Right ventricle myocardium inferior (tissue), 1 donor: ENCODE measurements at regions not wholly inside any gene's neighbourhood (a gene's known extent, or its start where the extent isn't known, plus 50 kb on each side); places are given as distances from the start of the nearest gene placed in this dataset.

ENCODE experiments used
- ATAC-seq: fragments of 200-7000 bp; cut with Tn5 transposase; one replicate; pipeline ENCODE4 v1.9.1; 2020; ENCODE audit warnings: mild to moderate bottlenecking, moderate library complexity
- DNase-seq: peaks from one replicate; pipeline ENCODE4 v3.0.0; 2021; ENCODE audit errors: missing footprints
- intact Hi-C: fragments of 100-400 bp; cut with DNase I; formaldehyde crosslinking; loops from one replicate; pipeline ENCODE4 v1.11.0; 2022
- donor health status: DM: no; HTN: yes; CAD: no; lungs with severe emphysema.

DNA sequence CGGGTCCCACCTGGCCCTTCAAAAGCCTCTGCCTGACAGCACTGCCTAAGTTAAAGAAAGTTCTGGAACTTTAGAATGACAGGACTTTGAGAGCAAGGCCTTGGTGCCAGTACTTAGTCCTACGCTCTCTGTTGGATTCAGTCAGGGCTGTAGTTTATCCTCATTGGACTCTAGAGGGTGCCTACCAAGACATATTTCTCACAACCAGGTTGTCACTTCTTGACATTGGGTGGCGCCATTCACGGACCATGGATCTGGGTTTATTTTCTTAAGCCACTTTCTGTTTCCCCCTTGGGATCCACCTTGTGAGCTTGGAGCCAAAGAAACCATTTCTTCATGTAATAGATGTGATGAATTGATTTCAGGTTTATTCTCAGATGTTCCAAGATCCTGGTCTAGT lies 787.0 kb upstream of the TBX3 start:
- ATAC-seq, result no peak
- intact Hi-C loops, result no loop called here
- DNase-seq, result peak; percentile 16

GRCh38 chr12:115470526-115470925 lies 786.6 kb upstream of the TBX3 start:
- intact Hi-C loops, result no loop called here
- ATAC-seq, result no peak

GRCh38 chr12:115468087-115468510 lies 784.1 kb upstream of the TBX3 start:
- ATAC-seq, result no peak
- intact Hi-C loops, result no loop called here

More at GRCh38 chr12:115470526-115470925, 786.6 kb upstream of the TBX3 start:
- peak; percentile 20 for DNase-seq

DNA sequence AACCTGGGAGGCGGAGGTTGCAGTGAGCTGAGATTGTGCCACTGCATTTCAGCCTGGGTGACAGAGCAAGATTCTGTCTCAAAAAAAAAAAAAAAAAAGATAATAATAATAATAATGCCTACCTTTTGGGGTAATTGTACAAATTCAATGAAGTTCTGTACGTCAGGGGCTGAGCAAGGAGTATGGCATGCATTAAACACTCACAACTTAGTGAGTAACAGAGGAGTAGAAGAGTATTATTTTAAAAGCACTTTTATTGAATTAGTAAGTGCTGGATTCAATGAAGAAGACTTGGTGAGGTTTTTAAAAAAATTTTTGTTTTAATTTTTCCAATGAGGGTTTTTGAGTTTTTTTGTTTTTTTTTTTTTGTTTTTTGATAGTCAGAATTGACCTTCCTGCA lies 783.6 kb upstream of the TBX3 start:
- ATAC-seq, result no peak
- intact Hi-C loops, result no loop called here
- no peak for DNase-seq

More at GRCh38 chr12:115468087-115468510, 784.1 kb upstream of the TBX3 start:
- DNase-seq, result no peak

DNA sequence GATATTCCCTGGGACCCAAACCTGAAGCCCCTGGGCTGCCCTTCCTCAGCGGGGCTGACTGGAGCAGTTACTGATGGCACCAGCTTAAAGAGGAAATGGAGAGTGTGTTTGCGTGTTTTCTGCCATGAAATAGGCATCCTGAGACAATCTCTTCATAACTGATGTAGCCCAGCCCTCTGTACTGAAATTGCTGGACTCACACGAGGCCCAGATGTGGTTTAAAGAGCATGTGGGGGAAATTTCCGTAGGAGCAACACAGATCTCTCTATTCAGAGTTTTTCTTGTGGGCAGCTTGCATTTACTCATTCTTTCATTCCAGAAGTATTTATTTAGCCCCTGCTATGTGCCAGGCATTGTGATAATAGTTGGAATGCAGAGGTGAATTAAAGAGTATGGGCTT lies 782.1 kb upstream of the TBX3 start:
- DNase-seq (no peak), ATAC-seq (no peak)
- intact Hi-C loops, result no loop called here

GRCh38 chr12:115464661-115465060 lies 780.7 kb upstream of the TBX3 start:
- DNase-seq (no peak), ATAC-seq (no peak)
- intact Hi-C loops, result no loop called here

GRCh38 chr12:115464111-115464581 lies 780.2 kb upstream of the TBX3 start:
- DNase-seq, result no peak
- intact Hi-C loops, result no loop called here

GRCh38 chr12:115461401-115461800 lies 777.4 kb upstream of the TBX3 start:
- DNase-seq (no peak), ATAC-seq (no peak)
- intact Hi-C loops, result no loop called here

More at GRCh38 chr12:115464111-115464581, 780.2 kb upstream of the TBX3 start:
- ATAC-seq, result no peak

DNA sequence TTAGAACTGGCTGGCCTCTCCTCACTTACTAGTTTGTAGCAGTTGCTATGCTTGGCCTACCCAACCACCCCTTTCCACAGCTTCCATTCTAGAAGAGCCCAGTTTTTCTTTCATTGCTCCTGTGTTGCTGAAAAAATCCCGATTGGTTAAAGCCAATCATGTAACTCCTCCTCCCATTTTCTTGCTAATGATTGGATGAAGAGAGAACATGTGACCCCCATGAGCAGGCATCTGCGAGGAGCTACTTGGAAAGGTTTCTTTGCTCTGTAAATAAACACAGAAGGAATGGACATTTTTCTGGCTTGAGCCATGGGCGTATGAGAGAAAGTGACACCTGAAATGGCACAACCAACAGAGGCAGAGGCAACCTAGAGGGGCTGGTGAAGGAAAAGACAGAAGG lies 773.8 kb upstream of the TBX3 start:
- ATAC-seq, result no peak
- intact Hi-C loops, result loop anchor here (10.0 kb wide), 1 partner anchor 793 kb away; no protein-coding TSS in a partner anchor
- no peak for DNase-seq

- intact Hi-C loops, result loop anchor here (10.0 kb wide), 1 partner anchor 792 kb away; no protein-coding TSS in a partner anchor
- ATAC-seq (no peak), DNase-seq (no peak)
Observed at GRCh38 chr12:115456946-115457689, 773.1 kb upstream of the TBX3 start.

GRCh38 chr12:115455268-115455681 lies 771.3 kb upstream of the TBX3 start:
- intact Hi-C loops, result loop anchor here (10.0 kb wide), 1 partner anchor 790 kb away; no protein-coding TSS in a partner anchor
- ATAC-seq (no peak), DNase-seq (no peak)

DNA sequence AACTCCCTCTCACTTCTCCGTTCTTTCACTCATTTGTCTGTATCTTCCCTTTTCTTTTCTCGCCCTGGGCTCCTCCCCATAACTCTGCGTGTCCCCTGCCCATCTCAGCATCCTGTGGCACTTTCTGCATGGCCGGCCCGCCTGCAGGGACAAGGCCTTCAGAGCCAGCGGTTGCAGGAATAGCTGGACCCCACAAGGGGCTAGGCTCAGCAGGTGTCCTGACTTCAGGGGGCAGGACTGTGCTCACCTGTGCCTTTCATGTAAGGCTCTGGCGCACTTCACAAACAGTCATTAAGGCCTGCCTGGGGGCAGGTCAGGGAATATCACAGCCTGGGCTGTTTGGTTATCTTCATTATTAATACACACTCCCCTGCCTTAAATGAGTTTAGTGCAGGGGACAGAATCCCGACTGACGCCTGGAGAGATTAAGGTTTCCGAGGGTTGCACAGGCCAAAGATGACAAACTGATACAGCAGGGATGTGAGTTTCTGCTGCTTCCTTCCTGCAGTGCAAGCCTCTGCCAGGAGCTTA lies 768.8 kb upstream of the TBX3 start:
- intact Hi-C loops, result loop anchor here (5.0 to 10.0 kb wide), 2 partner anchors 54 to 788 kb away; no protein-coding TSS in a partner anchor
- ATAC-seq, result no peak

GRCh38 chr12:115451780-115452736 lies 768.1 kb upstream of the TBX3 start:
- ATAC-seq (peak; percentile 16), DNase-seq (peak; percentile 74)
- intact Hi-C loops, result loop anchor here (2.0 to 10.0 kb wide), 3 partner anchors 55 to 787 kb away; no protein-coding TSS in a partner anchor

More for the DNA sequence above, 768.8 kb upstream of the TBX3 start:
- DNase-seq, result no peak

- no peak for ATAC-seq
- DNase-seq, result no peak
- intact Hi-C loops, result loop anchor here (2.0 to 10.0 kb wide), 3 partner anchors 56 to 786 kb away; no protein-coding TSS in a partner anchor
Observed at GRCh38 chr12:115451151-115451779, 767.3 kb upstream of the TBX3 start.

- no peak for ATAC-seq
- no peak for DNase-seq
- intact Hi-C loops, result loop anchor here (2.0 to 10.0 kb wide), 3 partner anchors 57 to 786 kb away; no protein-coding TSS in a partner anchor
Observed at GRCh38 chr12:115450710-115451109, 766.7 kb upstream of the TBX3 start.

- DNase-seq, result no peak
- no peak for ATAC-seq
- intact Hi-C loops, result loop anchor here (2.0 to 10.0 kb wide), 3 partner anchors 57 to 785 kb away; no protein-coding TSS in a partner anchor
Observed at GRCh38 chr12:115450017-115450416, 766.0 kb upstream of the TBX3 start.

- no peak for ATAC-seq
- intact Hi-C loops, result no loop called here
- no peak for DNase-seq
Observed at GRCh38 chr12:115449526-115449925, 765.6 kb upstream of the TBX3 start.

GRCh38 chr12:115444346-115444745 lies 760.4 kb upstream of the TBX3 start:
- DNase-seq (no peak), ATAC-seq (no peak)

More at GRCh38 chr12:115444346-115444745, 760.4 kb upstream of the TBX3 start:
- intact Hi-C loops, result no loop called here
